HCT116 (cell line): ENCODE measurements at regions not wholly inside any gene's neighbourhood (a gene's known extent, or its start where the extent isn't known, plus 50 kb on each side); places are given as distances from the start of the nearest gene placed in this dataset.

Experiments
- ATAC-seq: fragments of 200-7000 bp; cut with Tn5 transposase; 2 replicates; pipeline ENCODE4 v1.9.1; 2020; ENCODE audit warnings: mild to moderate bottlenecking, moderate library complexity
- BruUV-seq: library from RNA; stranded (reverse); fragments of 400-500 nt; replicated peaks from 2 replicates; lab custom pipeline; 2021; lab: Mats Ljungman, UMichigan
- CTCF ChIA-PET: fragments of 300-600 bp; sonication (Branson Sonifier 250); formaldehyde crosslinking; loops from one replicate; lab custom pipeline; 2021; ENCODE audit warnings: antibody characterized with exemption; lab: Charles Lee
- POLR2A ChIA-PET: fragments of 300-600, 350-600 bp; sonication (Branson Sonifier 250); formaldehyde crosslinking; loops from one replicate; lab custom pipeline; 2021; ENCODE audit warnings: antibody characterized with exemption; lab: Charles Lee
- RAD21 ChIA-PET, 2 experiments: fragments of 300-600 bp; sonication (Branson Sonifier 250); formaldehyde crosslinking; loops; one replicate each; lab custom pipeline; 2023; ENCODE audit warnings: low total read pairs in 2 of 2; ENCODE audit not compliant: uncharacterized antibody in 2 of 2, unreplicated experiment in 2 of 2, low non-redundant PET in 1 of 2; lab: Charles Lee
- DNase-seq: peaks from one replicate; pipeline ENCODE4 v3.0.0-alpha.2; 2010; ENCODE audit warnings: low read depth, low spot score
- H2AFZ ChIP-seq: fragments of 200-600 bp; shearing (Covaris generic), sonication (generic); 2 replicates; pipeline ENCODE4 v1.6.1; 2017; ENCODE audit warnings: low read depth, mixed run types, mixed read lengths, antibody characterized with exemption, low read length; ENCODE audit not compliant: poor library complexity, severe bottlenecking
- H3K27ac ChIP-seq: 2 replicates; pipeline ENCODE4 v1.5.1; 2012; ENCODE audit warnings: low read depth, low read length
- H3K27me3 ChIP-seq: fragments of 200-600 bp; sonication (generic); 2 replicates; pipeline ENCODE4 v1.6.1; 2016; ENCODE audit warnings: mixed run types, low read length, mixed read lengths; ENCODE audit not compliant: insufficient read depth
- H3K36me3 ChIP-seq, 2 experiments: fragments of 200-500 bp in 1 of 2; fragments of 200-600 bp in 1 of 2; sonication (Bioruptor generic) in 1 of 2; sonication (generic) in 1 of 2; 2 replicates each; pipeline versions ENCODE4 v1.5.1 to v1.6.1; 2014 to 2016; ENCODE audit warnings: low read length in 2 of 2, inconsistent platforms in 1 of 2, mixed read lengths in 1 of 2, mixed run types in 1 of 2; ENCODE audit not compliant: insufficient read depth in 2 of 2, control insufficient read depth in 1 of 2
- H3K4me1 ChIP-seq, 2 experiments: fragments of 200-600 bp in 1 of 2; sonication (generic) in 1 of 2; 2 replicates each; pipeline versions ENCODE4 v1.5.1 to v1.6.1; 2012 to 2017; ENCODE audit warnings: low read length in 2 of 2, inconsistent platforms in 1 of 2, mild to moderate bottlenecking in 1 of 2, mixed read lengths in 1 of 2, mixed run types in 1 of 2, moderate library complexity in 1 of 2; ENCODE audit not compliant: insufficient read depth in 2 of 2, control insufficient read depth in 1 of 2
- H3K4me2 ChIP-seq: fragments of 200-600 bp; sonication (generic); 2 replicates; pipeline ENCODE4 v1.6.1; 2017; ENCODE audit warnings: mixed run types, low read length, mixed read lengths
- H3K4me3 ChIP-seq, 2 experiments: fragments of 200-600 bp in 1 of 2; sonication (generic) in 1 of 2; replicated peaks in 1 of 2; 2 replicates each; pipeline ENCODE4 v1.5.1; 2011 to 2016; ENCODE audit warnings: low read length in 2 of 2, control low read depth in 1 of 2, low read depth in 1 of 2, mild to moderate bottlenecking in 1 of 2, mixed read lengths in 1 of 2, mixed run types in 1 of 2
- H3K79me2 ChIP-seq: fragments of 200-600 bp; sonication (generic); 2 replicates; pipeline ENCODE4 v1.6.1; 2017; ENCODE audit warnings: mild to moderate bottlenecking, mixed run types, low read length, moderate library complexity, mixed read lengths; ENCODE audit not compliant: insufficient read depth
- H3K9ac ChIP-seq: fragments of 200-600 bp; sonication (generic); 2 replicates; pipeline ENCODE4 v1.6.1; 2016; ENCODE audit warnings: low read length, mixed read lengths
- H3K9me2 ChIP-seq: fragments of 200-600 bp; sonication (generic), shearing (Covaris generic); 2 replicates; pipeline ENCODE4 v1.6.1; 2017; ENCODE audit warnings: mixed run types, mild to moderate bottlenecking, moderate library complexity; ENCODE audit not compliant: insufficient read depth
- H3K9me3 ChIP-seq, 2 experiments: fragments of 200-500 bp in 1 of 2; fragments of 200-600 bp in 1 of 2; sonication (Bioruptor generic) in 1 of 2; sonication (generic) in 1 of 2; 2 replicates each; pipeline ENCODE4 v1.6.1; 2014 to 2017; ENCODE audit warnings: low read length in 2 of 2, mixed read lengths in 2 of 2, inconsistent platforms in 1 of 2, low read depth in 1 of 2, mild to moderate bottlenecking in 1 of 2, mixed run types in 1 of 2, moderate library complexity in 1 of 2; ENCODE audit not compliant: control insufficient read depth in 1 of 2, insufficient read depth in 1 of 2
- H4K20me1 ChIP-seq: fragments of 200-600 bp; sonication (generic), shearing (Covaris generic); 2 replicates; pipeline ENCODE4 v1.6.1; 2017; ENCODE audit warnings: mixed run types, mild to moderate bottlenecking, moderate library complexity; ENCODE audit not compliant: insufficient read depth
- CEBPB ChIP-seq: IDR thresholded peaks from 2 replicates; pipeline ENCODE4 v1.6.1; 2012; ENCODE audit warnings: low read depth
- EZH2 ChIP-seq: fragments of 200-600 bp; sonication (generic); IDR thresholded peaks from 2 replicates; pipeline ENCODE4 v1.6.1; 2017; ENCODE audit warnings: antibody characterized with exemption, mixed run types
- EZH2phosphoT487 ChIP-seq: fragments of 200-600 bp; IDR thresholded peaks from 2 replicates; pipeline ENCODE4 v1.6.1; 2018; ENCODE audit warnings: antibody characterized with exemption, borderline replicate concordance
- FOSL1 ChIP-seq: IDR thresholded peaks from 2 replicates; pipeline ENCODE4 v1.6.1; 2012; ENCODE audit warnings: low read depth
- POLR2AphosphoS5 ChIP-seq: IDR thresholded peaks from 2 replicates; pipeline ENCODE4 v1.6.1; 2011; ENCODE audit warnings: mild to moderate bottlenecking, low read depth, low read length, moderate library complexity
- SIN3A ChIP-seq: IDR thresholded peaks from 2 replicates; pipeline ENCODE4 v1.6.1; 2012; ENCODE audit warnings: low read depth
- TCF7L2 ChIP-seq: IDR thresholded peaks from 2 replicates; pipeline ENCODE4 v1.7.0; 2011; ENCODE audit warnings: borderline replicate concordance, inconsistent platforms; ENCODE audit not compliant: insufficient read depth, insufficient read length; ENCODE audit errors: extremely low read depth
- ZNF274 ChIP-seq: fragments of 200-500 bp; sonication (Bioruptor generic); IDR thresholded peaks from 2 replicates; pipeline ENCODE4 v1.6.1; 2014; ENCODE audit warnings: mild to moderate bottlenecking, low read depth, low read length, inconsistent platforms
- intact Hi-C: fragments of 100-400 bp; cut with micrococcal nuclease; formaldehyde crosslinking; loops from 2 replicates; pipeline ENCODE4 v1.10.0; 2022
- TF ChIP-seq, protein P1 (sequence below): IDR thresholded peaks from 2 replicates; pipeline ENCODE4 v1.6.1; 2012
- TF ChIP-seq, protein P2 (sequence below), 3 experiments: fragments of 200-600 bp in 1 of 3; sonication (generic) in 1 of 3; IDR thresholded peaks in 2 of 3; conservative IDR thresholded peaks in 1 of 3; 2 replicates each; pipeline ENCODE4 v1.5.1; 2012 to 2017; ENCODE audit warnings: low read depth in 2 of 3, low read length in 2 of 3, antibody characterized with exemption in 1 of 3, borderline replicate concordance in 1 of 3, control low read depth in 1 of 3, mild to moderate bottlenecking in 1 of 3, mixed read lengths in 1 of 3, mixed run types in 1 of 3, moderate library complexity in 1 of 3; ENCODE audit not compliant: insufficient read depth in 1 of 3
- TF ChIP-seq, protein P3 (sequence below): IDR thresholded peaks from 2 replicates; pipeline ENCODE4 v1.6.1; 2012

DNA sequence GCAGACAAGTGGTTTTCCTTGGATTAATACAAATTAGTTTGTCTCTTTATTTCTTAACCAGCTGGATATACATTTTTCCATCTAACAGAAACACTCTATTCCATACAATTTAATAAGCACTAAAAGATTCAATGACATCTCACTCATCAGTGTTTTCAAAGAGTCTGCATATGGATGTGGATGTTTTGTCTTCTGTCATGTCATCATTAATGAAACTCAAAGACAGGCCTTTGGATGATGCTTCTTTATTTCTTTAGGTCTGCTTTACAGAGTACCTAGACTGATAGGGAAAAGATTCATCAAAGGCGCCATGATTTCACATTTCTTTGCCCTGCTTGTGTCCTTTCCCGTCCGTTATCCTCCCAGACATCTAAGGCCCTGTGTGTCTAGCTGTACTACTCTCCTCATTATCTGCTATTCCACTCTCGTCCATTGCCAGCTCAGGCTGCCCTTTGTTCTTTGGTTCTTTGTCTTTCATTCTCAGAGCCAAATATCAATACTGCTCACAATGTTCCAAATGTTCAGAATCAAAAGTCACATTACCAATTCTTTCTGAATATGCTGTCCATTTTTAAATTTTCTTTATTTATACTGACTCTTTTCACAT lies 232.3 kb upstream of the CHAC2 start:
- no peak overlapping the region for H3K27ac ChIP-seq
- H3K4me2 ChIP-seq = no peak overlapping the region
- TF ChIP-seq, protein P1, sequence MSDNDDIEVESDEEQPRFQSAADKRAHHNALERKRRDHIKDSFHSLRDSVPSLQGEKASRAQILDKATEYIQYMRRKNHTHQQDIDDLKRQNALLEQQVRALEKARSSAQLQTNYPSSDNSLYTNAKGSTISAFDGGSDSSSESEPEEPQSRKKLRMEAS = no peak
- TF ChIP-seq EZH2phosphoT487 (no peak), POLR2AphosphoS5 (no peak), CEBPB (no peak), ZNF274 (no peak), TCF7L2 (no peak), FOSL1 (no peak), SIN3A (no peak), EZH2 (no peak)
- TF ChIP-seq, protein P2, sequence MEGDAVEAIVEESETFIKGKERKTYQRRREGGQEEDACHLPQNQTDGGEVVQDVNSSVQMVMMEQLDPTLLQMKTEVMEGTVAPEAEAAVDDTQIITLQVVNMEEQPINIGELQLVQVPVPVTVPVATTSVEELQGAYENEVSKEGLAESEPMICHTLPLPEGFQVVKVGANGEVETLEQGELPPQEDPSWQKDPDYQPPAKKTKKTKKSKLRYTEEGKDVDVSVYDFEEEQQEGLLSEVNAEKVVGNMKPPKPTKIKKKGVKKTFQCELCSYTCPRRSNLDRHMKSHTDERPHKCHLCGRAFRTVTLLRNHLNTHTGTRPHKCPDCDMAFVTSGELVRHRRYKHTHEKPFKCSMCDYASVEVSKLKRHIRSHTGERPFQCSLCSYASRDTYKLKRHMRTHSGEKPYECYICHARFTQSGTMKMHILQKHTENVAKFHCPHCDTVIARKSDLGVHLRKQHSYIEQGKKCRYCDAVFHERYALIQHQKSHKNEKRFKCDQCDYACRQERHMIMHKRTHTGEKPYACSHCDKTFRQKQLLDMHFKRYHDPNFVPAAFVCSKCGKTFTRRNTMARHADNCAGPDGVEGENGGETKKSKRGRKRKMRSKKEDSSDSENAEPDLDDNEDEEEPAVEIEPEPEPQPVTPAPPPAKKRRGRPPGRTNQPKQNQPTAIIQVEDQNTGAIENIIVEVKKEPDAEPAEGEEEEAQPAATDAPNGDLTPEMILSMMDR (IDR thresholded peaks at IDR 0.05 in 2 of 3, conservative IDR thresholded peaks at IDR 0.05 in 1 of 3; ENCODE audit: borderline replicate concordance in 1 of 3, insufficient read depth in 1 of 3, low read depth in 2 of 3, low read length in 2 of 3) = no peak
- TF ChIP-seq, protein P3, sequence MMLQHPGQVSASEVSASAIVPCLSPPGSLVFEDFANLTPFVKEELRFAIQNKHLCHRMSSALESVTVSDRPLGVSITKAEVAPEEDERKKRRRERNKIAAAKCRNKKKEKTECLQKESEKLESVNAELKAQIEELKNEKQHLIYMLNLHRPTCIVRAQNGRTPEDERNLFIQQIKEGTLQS = no peak
- RAD21 ChIA-PET = no interaction called here
- no TSS peak for BruUV-seq
- no peak overlapping the region for H3K9ac ChIP-seq
- intact Hi-C loops = no loop called here
- no peaks in the 10 kb centered on the region for H3K27me3 ChIP-seq
- POLR2A ChIA-PET = no interaction called here
- H3K9me2 ChIP-seq = no peaks in the 10 kb centered on the region
- ATAC-seq = no peak
- H3K4me3 ChIP-seq = no peak overlapping the region
- DNase-seq = no peak
- CTCF ChIA-PET = no interaction called here
- no peak overlapping the region for H2AFZ ChIP-seq
- H3K79me2 ChIP-seq = no peaks in the 10 kb centered on the region
- no peaks in the 10 kb centered on the region for H4K20me1 ChIP-seq
- no peaks in the 10 kb centered on the region for H3K9me3 ChIP-seq
- H3K36me3 ChIP-seq = no peaks in the 10 kb centered on the region
- H3K4me1 ChIP-seq = no peaks in the 10 kb centered on the region
